HepG2 (cell line): ENCODE measurements at regions not wholly inside any gene's neighbourhood (a gene's known extent, or its start where the extent isn't known, plus 50 kb on each side); places are given as distances from the start of the nearest gene placed in this dataset.

Source experiments
- BRF2 ChIP-seq: sonication (generic); formaldehyde crosslinking; IDR thresholded peaks from 2 replicates; pipeline ENCODE4 v1.8.1; 2022; ENCODE audit warnings: mild to moderate bottlenecking, missing genetic modification reagents
- CHCHD3 ChIP-seq: sonication (generic); formaldehyde crosslinking; IDR thresholded peaks from 2 replicates; pipeline ENCODE4 v1.8.0; 2022; ENCODE audit warnings: mild to moderate bottlenecking, missing genetic modification reagents, moderate library complexity
- DBP ChIP-seq: sonication (generic); formaldehyde crosslinking; IDR thresholded peaks from 2 replicates; pipeline ENCODE4 v1.4.0; 2020; ENCODE audit warnings: missing genetic modification reagents; ENCODE audit errors: not compliant biosample characterization
- EP300 ChIP-seq, 3 experiments: sonication (generic) in 1 of 3; formaldehyde crosslinking in 1 of 3; IDR thresholded peaks; 2 replicates each; pipeline versions ENCODE4 v1.5.1 to v1.6.1; 2011 to 2020; ENCODE audit warnings: low read depth in 2 of 3, low read length in 2 of 3, borderline replicate concordance in 1 of 3, improper control_type of control experiment in 1 of 3, mild to moderate bottlenecking in 1 of 3, missing genetic modification reagents in 1 of 3, moderate library complexity in 1 of 3
- GABPB1 ChIP-seq: IDR thresholded peaks from 2 replicates; pipeline ENCODE4 v1.6.1; 2016; ENCODE audit warnings: mild to moderate bottlenecking, missing genetic modification reagents, moderate library complexity, missing compliant biosample characterization
- HOXA5 ChIP-seq: sonication (generic); formaldehyde crosslinking; IDR thresholded peaks from 2 replicates; pipeline ENCODE4 v1.4.0; 2020; ENCODE audit warnings: missing genetic modification reagents
- IKZF5 ChIP-seq: IDR thresholded peaks from 2 replicates; pipeline ENCODE4 v1.6.1; 2018; ENCODE audit warnings: missing genetic modification reagents, mild to moderate bottlenecking, missing compliant biosample characterization
- MAZ ChIP-seq, 2 experiments: sonication (generic) in 1 of 2; formaldehyde crosslinking in 1 of 2; IDR thresholded peaks; 2 replicates each; pipeline versions ENCODE4 v1.5.0 to v1.6.1; 2012 to 2020; ENCODE audit warnings: low read depth in 2 of 2, mild to moderate bottlenecking in 2 of 2, borderline replicate concordance in 1 of 2, improper control_type of control experiment in 1 of 2, low read length in 1 of 2, missing genetic modification reagents in 1 of 2, moderate library complexity in 1 of 2
- NFE2L1 ChIP-seq: sonication (generic); formaldehyde crosslinking; IDR thresholded peaks from 2 replicates; pipeline ENCODE4 v1.4.0; 2020; ENCODE audit warnings: missing genetic modification reagents, mild to moderate bottlenecking, borderline replicate concordance
- NFE2L2 ChIP-seq: fragments of 150-350 bp; IDR thresholded peaks from 2 replicates; pipeline ENCODE4 v1.6.1; 2014; ENCODE audit warnings: low read length
- NR2F1 ChIP-seq, 2 experiments: fragments of 450-650 bp in 1 of 2; formaldehyde crosslinking in 1 of 2; IDR thresholded peaks; 2 replicates each; pipeline versions ENCODE4 v1.5.0 to v1.6.1; 2016 to 2020; ENCODE audit warnings: mild to moderate bottlenecking in 1 of 2, missing compliant biosample characterization in 1 of 2, missing genetic modification reagents in 1 of 2, moderate library complexity in 1 of 2
- PHF8 ChIP-seq: sonication (generic); formaldehyde crosslinking; IDR thresholded peaks from 2 replicates; pipeline ENCODE4 v1.5.0; 2020; ENCODE audit warnings: missing genetic modification reagents
- RAD21 ChIP-seq: fragments of 450-650 bp; formaldehyde crosslinking; IDR thresholded peaks from 2 replicates; pipeline ENCODE4 v1.5.0; 2020; ENCODE audit warnings: mild to moderate bottlenecking
- RCOR2 ChIP-seq: IDR thresholded peaks from 2 replicates; pipeline ENCODE4 v1.6.1; 2016; ENCODE audit warnings: missing biosample characterization, missing genetic modification reagents
- SIX4 ChIP-seq: sonication (generic); formaldehyde crosslinking; IDR thresholded peaks from 2 replicates; pipeline ENCODE4 v1.4.0; 2020; ENCODE audit warnings: missing genetic modification reagents
- SMC3 ChIP-seq: IDR thresholded peaks from 2 replicates; pipeline ENCODE4 v1.6.1; 2011; ENCODE audit warnings: low read length, improper control_type of control experiment
- SUZ12 ChIP-seq: fragments of 150-350 bp; IDR thresholded peaks from 2 replicates; pipeline ENCODE4 v1.6.1; 2014; ENCODE audit warnings: low read depth, low read length
- TBP ChIP-seq: sonication (generic); formaldehyde crosslinking; IDR thresholded peaks from 2 replicates; pipeline ENCODE4 v1.5.0; 2020; ENCODE audit warnings: missing genetic modification reagents
- ZBTB43 ChIP-seq: sonication (generic); formaldehyde crosslinking; conservative IDR thresholded peaks from 2 replicates; pipeline ENCODE4 v1.4.0; 2020; ENCODE audit warnings: missing genetic modification reagents
- ZNF12 ChIP-seq: sonication (generic); formaldehyde crosslinking; IDR thresholded peaks from 2 replicates; pipeline ENCODE4 v1.5.0; 2020; ENCODE audit warnings: missing genetic modification reagents
- ZNF136 ChIP-seq: sonication (generic); formaldehyde crosslinking; IDR thresholded peaks from 2 replicates; pipeline ENCODE4 v1.8.1; 2022; ENCODE audit warnings: low read depth, mild to moderate bottlenecking, moderate library complexity, missing genetic modification reagents
- ZNF451 ChIP-seq: sonication (generic); formaldehyde crosslinking; IDR thresholded peaks from 2 replicates; pipeline ENCODE4 v1.5.0; 2020; ENCODE audit warnings: mild to moderate bottlenecking, missing genetic modification reagents
- TF ChIP-seq, protein P1 (sequence below): sonication (generic); formaldehyde crosslinking; IDR thresholded peaks from 2 replicates; pipeline ENCODE4 v1.4.0; 2020; ENCODE audit warnings: missing genetic modification reagents, borderline replicate concordance

DNA sequence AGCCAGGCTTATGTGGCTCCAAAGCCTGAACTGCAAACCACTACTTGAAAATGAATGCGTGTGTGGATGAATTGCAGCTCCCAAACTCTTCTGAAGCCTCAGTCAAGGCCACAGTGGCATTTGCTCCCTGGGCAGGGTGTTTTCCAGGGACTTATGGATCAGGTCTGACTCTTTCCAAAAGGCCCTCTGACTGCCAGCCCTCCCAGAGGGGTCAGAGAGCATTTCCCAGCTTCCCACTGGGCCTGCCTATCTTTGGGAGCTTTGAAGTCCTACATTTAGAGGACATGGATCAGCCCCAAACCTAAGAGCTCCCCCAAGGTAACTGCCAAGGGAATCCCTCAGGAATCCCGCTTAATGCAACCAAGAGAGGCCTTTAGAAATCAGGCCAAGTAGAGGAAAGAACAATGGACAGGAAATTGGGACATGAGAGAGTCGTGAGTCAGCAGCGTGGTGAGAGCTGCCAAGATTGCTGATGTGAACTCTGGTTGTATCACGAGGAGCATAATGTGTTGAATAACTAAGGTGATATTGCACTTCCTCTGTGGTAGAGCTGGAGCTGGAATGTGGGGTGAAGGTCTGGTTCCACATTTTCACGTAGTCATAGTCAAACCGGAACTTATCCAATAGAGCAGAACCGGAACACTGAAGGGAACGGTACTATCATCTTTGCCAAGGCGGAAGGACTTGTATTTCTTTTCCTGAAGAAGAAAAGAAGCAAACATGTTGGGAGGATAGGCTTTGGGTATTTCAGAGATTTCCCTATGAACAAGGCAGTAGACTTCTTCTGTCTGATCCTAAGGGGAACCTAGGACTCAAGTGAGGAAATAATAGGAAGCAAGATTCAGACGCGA lies 99.4 kb upstream of the JUN start (continued):
- TF ChIP-seq DBP (CRISPR knock-in tag): no peak
- TF ChIP-seq RAD21 (CRISPR knock-in tag): peak; percentile 31; the same call in 1 of the 2 replicates
- TF ChIP-seq CHCHD3 (CRISPR knock-in tag): no peak
- TF ChIP-seq ZBTB43: no peak
- peak; percentile 37 for TF ChIP-seq ZNF12 (CRISPR knock-in tag)
- peak; percentile 22; the same call in 1 of the 2 replicates for TF ChIP-seq RCOR2 (CRISPR knock-in tag)
- peak; percentile 49; the same call in 1 of the 2 replicates for TF ChIP-seq GABPB1
- 0 out of 2 replicates have a peak, but pooled peaks have one; percentile 37 for TF ChIP-seq IKZF5 (CRISPR knock-in tag)
- no peak for TF ChIP-seq HOXA5 (CRISPR knock-in tag)
- TF ChIP-seq BRF2 (CRISPR knock-in tag): no peak
- TF ChIP-seq SIX4: no peak
- no peak for TF ChIP-seq MAZ (IDR thresholded peaks at IDR 0.05; ENCODE audit: borderline replicate concordance, low read depth, low read length)
- TF ChIP-seq MAZ (CRISPR knock-in tag; IDR thresholded peaks at IDR 0.05; ENCODE audit: low read depth): no peak
- no peak for TF ChIP-seq ZNF451 (CRISPR knock-in tag)
- TF ChIP-seq ZNF136 (CRISPR knock-in tag): no peak
- TF ChIP-seq, protein P1, sequence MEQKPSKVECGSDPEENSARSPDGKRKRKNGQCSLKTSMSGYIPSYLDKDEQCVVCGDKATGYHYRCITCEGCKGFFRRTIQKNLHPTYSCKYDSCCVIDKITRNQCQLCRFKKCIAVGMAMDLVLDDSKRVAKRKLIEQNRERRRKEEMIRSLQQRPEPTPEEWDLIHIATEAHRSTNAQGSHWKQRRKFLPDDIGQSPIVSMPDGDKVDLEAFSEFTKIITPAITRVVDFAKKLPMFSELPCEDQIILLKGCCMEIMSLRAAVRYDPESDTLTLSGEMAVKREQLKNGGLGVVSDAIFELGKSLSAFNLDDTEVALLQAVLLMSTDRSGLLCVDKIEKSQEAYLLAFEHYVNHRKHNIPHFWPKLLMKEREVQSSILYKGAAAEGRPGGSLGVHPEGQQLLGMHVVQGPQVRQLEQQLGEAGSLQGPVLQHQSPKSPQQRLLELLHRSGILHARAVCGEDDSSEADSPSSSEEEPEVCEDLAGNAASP (CRISPR knock-in tag): peak; percentile 53; the same call in 1 of the 2 replicates
- no peak for TF ChIP-seq TBP (CRISPR knock-in tag)
- TF ChIP-seq NFE2L1 (CRISPR knock-in tag): no peak
- TF ChIP-seq NR2F1 (CRISPR knock-in tag; IDR thresholded peaks at IDR 0.05): peak in 1 of 2 experiments; percentile 65; a peak in 2 of 4 replicates
- no peak for TF ChIP-seq SUZ12
- TF ChIP-seq EP300 (IDR thresholded peaks at IDR 0.05; ENCODE audit: low read depth in 2 of 2, low read length in 2 of 2): peak in 1 of 2 experiments; percentile 78; a peak in 2 of 4 replicates
- peak; percentile 91 for TF ChIP-seq EP300 (CRISPR knock-in tag; IDR thresholded peaks at IDR 0.05; ENCODE audit: borderline replicate concordance)
- TF ChIP-seq PHF8 (CRISPR knock-in tag): 0 out of 2 replicates have a peak, but pooled peaks have one; percentile 33
- TF ChIP-seq NFE2L2: peak; percentile 48; the same call in 1 of the 2 replicates
- TF ChIP-seq SMC3: no peak; the same call in 1 of the 2 replicates
